ENCODE measurements at regions not wholly inside any gene's neighbourhood (a gene's known extent, or its start where the extent isn't known, plus 50 kb on each side); places are given as distances from the start of the nearest gene placed in this dataset.

DNA sequence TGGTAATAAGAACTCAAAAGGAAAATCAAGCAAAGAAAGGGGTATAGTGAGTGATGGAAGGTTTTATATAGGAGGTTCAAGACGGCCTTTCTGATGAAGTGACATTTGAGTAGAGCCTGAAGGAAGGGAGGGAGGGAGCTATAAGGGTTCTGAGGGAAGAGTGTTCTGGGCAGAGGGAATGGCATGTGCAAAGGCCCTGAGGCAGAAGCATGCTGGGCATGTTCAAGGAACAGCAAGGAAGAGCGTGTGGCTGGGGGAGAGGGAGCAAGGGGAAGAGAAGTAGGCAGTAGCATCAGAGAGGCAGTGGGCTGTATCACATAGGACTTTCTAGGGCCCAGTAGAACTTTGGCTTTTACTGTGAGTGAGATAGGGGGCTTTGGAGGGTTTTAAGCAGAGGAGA is 108.9 kb upstream of the NAV2 start:
- in situ Hi-C loops (cut with MboI; ENCODE audit: low sequenced_read_pairs) (no loop called here), dilution Hi-C loops (cut with HindIII; ENCODE audit: low sequenced_read_pairs, unreplicated experiment) (no loop called here), intact Hi-C loops (cut with micrococcal nuclease) (no loop called here)
- Histone ChIP-seq H3K14ac (replicated peaks; ENCODE audit: low read depth, low read length) (no peak overlapping the region), H3K18ac (ENCODE audit: low read depth, low read length) (no peak overlapping the region), H4K20me1 (ENCODE audit: insufficient read depth, low read length) (no peaks in the 10 kb centered on the region), H3K9me1 (ENCODE audit: insufficient read depth, low read length) (peaks cover 15% of the 10 kb centered on the region), H3K4me3 (ENCODE audit: insufficient read depth, low read depth, low read length) (no peak overlapping the region), H2BK20ac (ENCODE audit: low read depth, low read length) (no peak overlapping the region), H3K9me3 (ENCODE audit: control insufficient read depth, insufficient read depth, low read length) (no peaks in the 10 kb centered on the region), H3K4me2 (ENCODE audit: low read depth, low read length) (no peak overlapping the region), H4K8ac (ENCODE audit: low read depth in 2 of 2, low read length in 2 of 2) (no peak overlapping the region), H4K5ac (ENCODE audit: low read depth, low read length) (no peak overlapping the region), H4K91ac (ENCODE audit: insufficient read depth, low read depth, low read length) (no peak overlapping the region), H2BK5ac (ENCODE audit: low read depth, low read length, poor library complexity, severe bottlenecking) (no peak overlapping the region), H3K27ac (ENCODE audit: insufficient read depth, low read length) (no peak overlapping the region), H2AK9ac (replicated peaks; ENCODE audit: low read depth, low read length, poor library complexity) (no peak overlapping the region), H2BK120ac (ENCODE audit: low read depth, low read length) (no peak overlapping the region), H3K79me1 (ENCODE audit: low read depth in 1 of 2, low read length in 2 of 2) (no peaks in the 10 kb centered on the region), H2AFZ (replicated peaks; ENCODE audit: low read length, poor library complexity) (no peak overlapping the region), H2BK15ac (ENCODE audit: low read depth, low read length) (no peak overlapping the region), H2AK5ac (ENCODE audit: low read depth, low read length) (no peak overlapping the region), H3K36me3 (ENCODE audit: control insufficient read depth, insufficient read depth, low read length) (no peaks in the 10 kb centered on the region), H3K4me1 (ENCODE audit: control insufficient read depth, insufficient read depth, low read length) (peaks cover 14% of the 10 kb centered on the region), H3K9ac (ENCODE audit: low read depth, low read length) (no peak overlapping the region), H3K23ac (ENCODE audit: low read depth, low read length) (no peak overlapping the region), H3K56ac (ENCODE audit: extremely low read depth, insufficient read depth, low read length) (no peak overlapping the region), H3K4ac (ENCODE audit: low read depth, low read length) (no peak overlapping the region), H3K27me3 (ENCODE audit: control insufficient read depth, insufficient read depth, low read length) (no peaks in the 10 kb centered on the region)
- no TSS peak for BruUV-seq (replicated peaks)
- TF ChIP-seq RFX5 (IDR thresholded peaks at IDR 0.05; ENCODE audit: low read depth, low read length) (no peak), NFE2L2 (IDR thresholded peaks at IDR 0.05; ENCODE audit: low read depth, low read length) (no peak), POLR2A (IDR thresholded peaks at IDR 0.05; ENCODE audit: low read depth, low read length) (no peak), FOS (IDR thresholded peaks at IDR 0.05; ENCODE audit: low read depth, low read length) (no peak), RCOR1 (IDR thresholded peaks at IDR 0.05; ENCODE audit: insufficient replicate concordance, low read length) (no peak), RAD21 (IDR thresholded peaks at IDR 0.05; ENCODE audit: low read length) (no peak), MAFK (IDR thresholded peaks at IDR 0.05; ENCODE audit: low read depth, low read length) (no peak), SMC3 (IDR thresholded peaks at IDR 0.05; ENCODE audit: low read depth, low read length) (no peak), CEBPB (IDR thresholded peaks at IDR 0.05; ENCODE audit: low read depth, low read length) (no peak), MXI1 (IDR thresholded peaks at IDR 0.05; ENCODE audit: borderline replicate concordance, low read depth, low read length) (no peak), CHD1 (IDR thresholded peaks at IDR 0.05; ENCODE audit: low read depth, low read length) (no peak)
- TF ChIP-seq, protein P1, sequence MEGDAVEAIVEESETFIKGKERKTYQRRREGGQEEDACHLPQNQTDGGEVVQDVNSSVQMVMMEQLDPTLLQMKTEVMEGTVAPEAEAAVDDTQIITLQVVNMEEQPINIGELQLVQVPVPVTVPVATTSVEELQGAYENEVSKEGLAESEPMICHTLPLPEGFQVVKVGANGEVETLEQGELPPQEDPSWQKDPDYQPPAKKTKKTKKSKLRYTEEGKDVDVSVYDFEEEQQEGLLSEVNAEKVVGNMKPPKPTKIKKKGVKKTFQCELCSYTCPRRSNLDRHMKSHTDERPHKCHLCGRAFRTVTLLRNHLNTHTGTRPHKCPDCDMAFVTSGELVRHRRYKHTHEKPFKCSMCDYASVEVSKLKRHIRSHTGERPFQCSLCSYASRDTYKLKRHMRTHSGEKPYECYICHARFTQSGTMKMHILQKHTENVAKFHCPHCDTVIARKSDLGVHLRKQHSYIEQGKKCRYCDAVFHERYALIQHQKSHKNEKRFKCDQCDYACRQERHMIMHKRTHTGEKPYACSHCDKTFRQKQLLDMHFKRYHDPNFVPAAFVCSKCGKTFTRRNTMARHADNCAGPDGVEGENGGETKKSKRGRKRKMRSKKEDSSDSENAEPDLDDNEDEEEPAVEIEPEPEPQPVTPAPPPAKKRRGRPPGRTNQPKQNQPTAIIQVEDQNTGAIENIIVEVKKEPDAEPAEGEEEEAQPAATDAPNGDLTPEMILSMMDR (conservative IDR thresholded peaks at IDR 0.05; ENCODE audit: low read depth, low read length) = no peak
- TF ChIP-seq, protein P2, sequence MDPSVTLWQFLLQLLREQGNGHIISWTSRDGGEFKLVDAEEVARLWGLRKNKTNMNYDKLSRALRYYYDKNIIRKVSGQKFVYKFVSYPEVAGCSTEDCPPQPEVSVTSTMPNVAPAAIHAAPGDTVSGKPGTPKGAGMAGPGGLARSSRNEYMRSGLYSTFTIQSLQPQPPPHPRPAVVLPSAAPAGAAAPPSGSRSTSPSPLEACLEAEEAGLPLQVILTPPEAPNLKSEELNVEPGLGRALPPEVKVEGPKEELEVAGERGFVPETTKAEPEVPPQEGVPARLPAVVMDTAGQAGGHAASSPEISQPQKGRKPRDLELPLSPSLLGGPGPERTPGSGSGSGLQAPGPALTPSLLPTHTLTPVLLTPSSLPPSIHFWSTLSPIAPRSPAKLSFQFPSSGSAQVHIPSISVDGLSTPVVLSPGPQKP (IDR thresholded peaks at IDR 0.05; ENCODE audit: borderline replicate concordance, low read depth, low read length) = no peak
- WGBS, 2 experiments (ENCODE audit: extremely low coverage in 2 of 2, insufficient read length in 1 of 2) = 100% methylated on average over 2 of the region's 2 CpGs; no CpG with 5 or more reads in 1 of the 2 experiments
- no peak for DNase-seq
- ChIA-PET CTCF (no interaction called here), POLR2A (ENCODE audit: unreplicated experiment) (no interaction called here)
- ATAC-seq (ENCODE audit: low read depth) = no peak
